ENCODE measurements at regions not wholly inside any gene's neighbourhood (a gene's known extent, or its start where the extent isn't known, plus 50 kb on each side); places are given as distances from the start of the nearest gene placed in this dataset.

DNA sequence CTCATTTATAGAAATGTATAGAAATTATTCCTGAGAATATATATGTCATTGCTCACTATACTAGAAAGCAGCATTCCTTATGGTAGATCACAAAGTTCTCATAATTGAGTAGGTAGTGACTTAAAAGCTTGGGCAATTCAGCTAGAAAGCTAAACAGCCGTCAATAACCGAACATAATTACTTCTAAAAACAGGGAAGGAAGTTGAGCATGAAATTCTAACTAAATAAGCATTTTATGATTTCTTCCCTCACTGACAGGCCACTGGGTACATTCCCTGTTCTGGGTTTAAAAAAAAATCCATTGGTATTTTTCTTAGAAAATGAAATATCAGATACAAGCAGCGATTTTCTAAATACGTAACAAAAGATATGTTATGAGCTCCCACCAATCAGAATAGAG is 91.1 kb upstream of the DAB2 start:
- no peak overlapping the region for H3K4me3 Mint-ChIP-seq
- no peak overlapping the region for H3K27ac Mint-ChIP-seq
- H3K4me1 Mint-ChIP-seq (ENCODE audit: low read depth) = no peaks in the 10 kb centered on the region
- DNase-seq (no peak), ATAC-seq (replicated peaks in 1 of 2) (no peak)
- H3K9me3 Mint-ChIP-seq = no peaks in the 10 kb centered on the region
- no peaks in the 10 kb centered on the region for H3K36me3 Mint-ChIP-seq (ENCODE audit: insufficient read depth in 2 of 2)
- peaks cover 6% of the 10 kb centered on the region for H3K27me3 Mint-ChIP-seq (ENCODE audit: low read depth)

DNA sequence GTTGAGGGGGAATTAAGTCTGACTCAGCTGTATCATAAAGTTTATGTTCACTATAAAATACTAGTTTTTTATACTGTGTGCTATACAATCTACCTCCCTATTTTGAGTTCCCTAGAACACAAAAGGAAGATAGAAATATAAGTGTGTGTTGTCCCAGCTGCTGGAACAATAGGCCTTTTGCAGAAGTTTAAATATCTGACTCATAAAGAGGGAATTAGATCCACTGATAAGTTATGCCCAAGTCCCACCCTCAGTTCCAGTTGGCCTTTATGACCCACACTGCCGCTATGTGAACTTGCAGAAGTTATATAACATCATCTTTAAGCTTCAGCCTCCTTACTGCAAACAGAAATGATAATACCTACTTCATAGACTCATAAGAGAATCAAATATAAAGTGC is 88.5 kb upstream of the DAB2 start:
- no peaks in the 10 kb centered on the region for H3K4me1 Mint-ChIP-seq (ENCODE audit: low read depth)
- no peaks in the 10 kb centered on the region for H3K9me3 Mint-ChIP-seq
- no peak overlapping the region for H3K27ac Mint-ChIP-seq
- no peak overlapping the region for H3K4me3 Mint-ChIP-seq
- ATAC-seq (replicated peaks in 1 of 2) (no peak), DNase-seq (no peak)
- H3K36me3 Mint-ChIP-seq (ENCODE audit: insufficient read depth in 2 of 2) = no peaks in the 10 kb centered on the region
- peaks cover 6% of the 10 kb centered on the region for H3K27me3 Mint-ChIP-seq (ENCODE audit: low read depth)

DNA sequence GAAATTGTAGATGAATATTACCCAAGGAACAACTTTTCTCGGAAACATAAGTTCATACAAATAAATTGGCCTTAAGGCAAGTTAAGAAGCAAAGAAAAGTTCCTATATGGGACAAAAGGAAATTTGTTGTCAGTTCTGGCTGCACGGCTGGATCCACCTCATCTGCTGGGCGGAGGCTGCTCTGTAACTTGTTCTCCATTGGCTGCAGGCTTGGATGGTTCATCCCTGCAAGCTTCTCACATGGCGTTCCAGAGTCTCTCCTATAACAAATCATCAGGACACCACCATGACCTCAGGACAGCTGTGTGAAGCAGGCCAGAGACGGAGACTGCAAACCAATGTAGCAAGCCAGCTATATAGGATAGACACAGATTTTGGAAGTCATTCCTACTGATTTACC is 81.4 kb upstream of the DAB2 start:
- no peaks in the 10 kb centered on the region for H3K4me1 Mint-ChIP-seq (ENCODE audit: low read depth)
- no peaks in the 10 kb centered on the region for H3K36me3 Mint-ChIP-seq (ENCODE audit: insufficient read depth in 2 of 2)
- H3K27me3 Mint-ChIP-seq (ENCODE audit: low read depth) = peaks cover 6% of the 10 kb centered on the region
- DNase-seq (no peak), ATAC-seq (replicated peaks in 1 of 2) (no peak)
- peaks cover 0 to 2% of the 10 kb centered on the region in 2 donors for H3K9me3 Mint-ChIP-seq
- H3K4me3 Mint-ChIP-seq = no peak overlapping the region
- H3K27ac Mint-ChIP-seq = no peak overlapping the region

DNA sequence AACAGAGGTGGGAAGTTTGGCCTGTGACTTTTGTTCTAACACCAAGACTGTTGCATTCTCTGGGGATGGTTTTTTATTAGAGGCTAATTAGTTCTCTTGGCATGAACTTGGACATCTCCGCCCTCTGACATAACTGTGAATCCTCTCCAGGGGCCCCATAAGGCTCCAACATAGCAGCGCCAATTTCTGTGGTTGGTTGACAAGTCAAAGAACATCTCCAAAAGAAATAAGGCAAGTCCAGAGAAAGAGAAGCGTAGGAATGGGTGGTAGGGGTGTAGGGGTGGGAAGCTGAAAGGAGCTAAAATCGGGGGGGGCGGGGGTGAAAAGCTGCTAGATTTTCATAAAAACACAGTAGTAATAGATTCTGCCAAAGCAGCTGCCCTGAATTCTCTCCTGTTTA is 81.0 kb upstream of the DAB2 start:
- no peak for ATAC-seq (replicated peaks in 1 of 2)
- no peak overlapping the region for H3K4me3 Mint-ChIP-seq

DNA sequence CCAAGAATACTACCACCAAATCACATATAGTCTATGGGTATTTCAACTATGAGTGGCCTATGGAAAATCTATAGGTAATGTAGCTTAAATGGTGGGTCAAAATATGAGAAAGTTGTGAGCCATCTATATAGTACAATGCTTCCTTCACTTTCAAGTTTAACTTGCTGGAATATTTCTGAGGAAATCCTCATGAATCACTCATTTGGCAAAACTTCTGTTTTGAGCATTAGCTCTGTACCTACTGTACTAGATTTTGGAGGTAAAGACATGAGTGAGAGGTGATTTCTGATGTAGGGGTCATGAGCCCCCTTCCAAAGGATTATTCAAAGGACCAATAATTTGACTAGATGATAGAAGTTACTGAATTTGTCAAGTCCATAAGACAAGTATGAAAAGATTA is 80.6 kb upstream of the DAB2 start:
- Mint-ChIP-seq H3K4me3 (no peak overlapping the region), H3K9me3 (peaks cover 0 to 2% of the 10 kb centered on the region in 2 donors), H3K27me3 (ENCODE audit: low read depth) (peaks cover 6% of the 10 kb centered on the region), H3K4me1 (ENCODE audit: low read depth) (no peaks in the 10 kb centered on the region), H3K27ac (no peak overlapping the region), H3K36me3 (ENCODE audit: insufficient read depth in 2 of 2) (no peaks in the 10 kb centered on the region)
- ATAC-seq (replicated peaks in 1 of 2) (no peak), DNase-seq (no peak)

More for the DNA sequence above, 81.0 kb upstream of the DAB2 start:
- Mint-ChIP-seq H3K36me3 (ENCODE audit: insufficient read depth in 2 of 2) (no peaks in the 10 kb centered on the region), H3K27me3 (ENCODE audit: low read depth) (peaks cover 6% of the 10 kb centered on the region), H3K4me1 (ENCODE audit: low read depth) (no peaks in the 10 kb centered on the region), H3K9me3 (peaks cover 0 to 2% of the 10 kb centered on the region in 2 donors), H3K27ac (no peak overlapping the region)
- no peak for DNase-seq

DNA sequence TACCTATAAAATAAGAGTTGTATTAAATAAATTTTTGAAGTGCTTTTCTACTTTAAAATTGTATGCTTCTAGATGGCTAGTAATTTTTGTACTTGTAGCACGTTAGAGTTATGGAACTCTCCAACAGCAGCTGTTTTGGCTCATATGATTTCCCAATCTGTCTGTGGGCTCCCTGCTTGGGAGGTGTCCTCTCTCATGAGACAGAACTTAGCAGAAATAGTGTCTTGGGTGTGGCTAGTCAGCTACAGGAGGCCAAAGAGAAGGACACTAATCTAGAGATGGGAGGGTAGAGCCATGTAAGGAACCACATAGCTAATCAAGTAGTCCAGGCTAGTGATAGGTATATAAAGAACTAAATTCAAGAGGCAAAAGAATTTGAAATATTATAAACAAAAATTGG is 78.4 kb upstream of the DAB2 start:
- Mint-ChIP-seq H3K4me3 (no peak overlapping the region), H3K27me3 (ENCODE audit: low read depth) (peaks cover 6% of the 10 kb centered on the region), H3K36me3 (ENCODE audit: insufficient read depth in 2 of 2) (no peaks in the 10 kb centered on the region), H3K4me1 (ENCODE audit: low read depth) (no peaks in the 10 kb centered on the region), H3K27ac (no peak overlapping the region), H3K9me3 (peaks cover 0 to 2% of the 10 kb centered on the region in 2 donors)
- DNase-seq (no peak), ATAC-seq (replicated peaks in 1 of 2) (no peak)

DNA sequence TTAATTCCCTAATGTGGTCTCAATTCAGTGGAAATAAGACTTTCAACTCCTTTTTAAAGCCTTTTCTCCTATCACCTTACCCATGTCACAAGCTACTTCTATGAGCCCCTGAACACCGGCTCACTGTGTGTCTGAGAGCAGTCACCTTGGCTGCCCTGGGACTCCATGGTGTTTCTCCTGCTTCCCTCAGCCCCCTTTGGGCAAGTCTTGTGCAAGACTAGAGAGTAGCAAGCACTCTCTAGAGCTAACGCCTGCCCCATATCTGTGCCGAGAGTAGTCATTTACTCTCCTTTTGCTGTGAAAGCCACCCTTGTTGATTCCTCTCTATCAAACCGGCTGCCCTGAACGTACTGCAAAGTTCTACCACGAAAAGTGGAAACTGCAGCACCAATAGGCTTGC is 77.9 kb upstream of the DAB2 start:
- no peak for ATAC-seq (replicated peaks in 1 of 2)
- H3K27me3 Mint-ChIP-seq (ENCODE audit: low read depth) = peaks cover 6% of the 10 kb centered on the region
- no peak overlapping the region for H3K27ac Mint-ChIP-seq
- no peaks in the 10 kb centered on the region for H3K4me1 Mint-ChIP-seq (ENCODE audit: low read depth)
- no peaks in the 10 kb centered on the region for H3K36me3 Mint-ChIP-seq (ENCODE audit: insufficient read depth in 2 of 2)
- H3K9me3 Mint-ChIP-seq = peaks cover 0 to 2% of the 10 kb centered on the region in 2 donors
- no peak for DNase-seq
- H3K4me3 Mint-ChIP-seq = no peak overlapping the region

DNA sequence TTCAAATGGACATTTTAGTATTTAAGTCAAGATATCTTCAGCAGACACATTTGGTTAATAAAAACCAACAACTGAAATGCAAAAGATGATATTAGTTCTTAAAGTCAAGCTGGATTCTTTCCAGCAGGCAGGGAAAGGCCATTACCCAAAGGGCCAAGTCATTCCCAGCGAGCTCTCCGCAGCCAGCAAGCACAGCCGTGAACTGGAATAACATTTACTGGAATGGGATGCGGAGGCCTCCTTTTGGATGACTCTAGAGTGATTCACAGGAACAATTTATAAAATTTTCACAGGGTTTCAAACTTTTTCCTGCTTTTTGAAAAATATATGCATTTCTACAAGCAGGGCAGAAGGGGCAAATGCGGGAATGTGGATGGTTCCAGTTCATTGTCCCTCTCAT is 76.6 kb upstream of the DAB2 start:
- Mint-ChIP-seq H3K9me3 (peaks cover 0 to 2% of the 10 kb centered on the region in 2 donors), H3K36me3 (ENCODE audit: insufficient read depth in 2 of 2) (no peaks in the 10 kb centered on the region), H3K4me1 (ENCODE audit: low read depth) (no peaks in the 10 kb centered on the region), H3K4me3 (no peak overlapping the region), H3K27ac (no peak overlapping the region), H3K27me3 (ENCODE audit: low read depth) (no peaks in the 10 kb centered on the region)
- no peak for ATAC-seq (replicated peaks in 1 of 2)
- no peak for DNase-seq

DNA sequence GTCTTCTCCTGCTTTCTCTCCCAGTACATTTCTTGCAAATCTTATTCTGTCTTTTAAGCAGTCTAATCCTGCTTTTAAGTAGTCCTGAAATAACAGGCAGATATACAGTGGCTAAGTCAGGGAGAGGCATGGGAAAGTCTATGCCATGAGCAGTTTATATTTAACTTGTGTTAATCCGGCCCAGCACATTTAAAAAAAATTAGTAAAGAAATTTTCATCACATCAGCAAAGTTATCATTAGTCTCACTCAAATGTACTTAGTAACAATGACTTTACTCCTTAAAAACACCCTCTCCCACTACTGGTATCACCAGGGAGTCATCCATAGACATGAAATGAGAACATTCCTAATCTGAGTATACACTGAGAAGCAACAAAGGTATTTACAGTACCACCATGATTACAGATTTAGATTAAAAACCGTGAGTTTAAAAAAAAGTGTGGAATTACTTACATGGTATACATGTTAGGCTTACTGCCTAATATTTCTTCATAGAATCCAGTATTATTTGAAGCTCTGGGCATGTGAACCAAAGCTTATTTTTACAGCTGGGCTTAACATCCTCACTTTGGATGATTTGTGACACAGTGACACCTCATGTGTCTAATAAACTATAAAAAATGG is 75.9 kb upstream of the DAB2 start:
- Mint-ChIP-seq H3K9me3 (peaks cover 0 to 2% of the 10 kb centered on the region in 2 donors), H3K27me3 (ENCODE audit: low read depth) (no peaks in the 10 kb centered on the region), H3K4me3 (no peak overlapping the region), H3K4me1 (ENCODE audit: low read depth) (no peaks in the 10 kb centered on the region), H3K36me3 (ENCODE audit: insufficient read depth in 2 of 2) (no peaks in the 10 kb centered on the region), H3K27ac (no peak overlapping the region)
- DNase-seq (no peak), ATAC-seq (replicated peaks in 1 of 2) (no peak)

DNA sequence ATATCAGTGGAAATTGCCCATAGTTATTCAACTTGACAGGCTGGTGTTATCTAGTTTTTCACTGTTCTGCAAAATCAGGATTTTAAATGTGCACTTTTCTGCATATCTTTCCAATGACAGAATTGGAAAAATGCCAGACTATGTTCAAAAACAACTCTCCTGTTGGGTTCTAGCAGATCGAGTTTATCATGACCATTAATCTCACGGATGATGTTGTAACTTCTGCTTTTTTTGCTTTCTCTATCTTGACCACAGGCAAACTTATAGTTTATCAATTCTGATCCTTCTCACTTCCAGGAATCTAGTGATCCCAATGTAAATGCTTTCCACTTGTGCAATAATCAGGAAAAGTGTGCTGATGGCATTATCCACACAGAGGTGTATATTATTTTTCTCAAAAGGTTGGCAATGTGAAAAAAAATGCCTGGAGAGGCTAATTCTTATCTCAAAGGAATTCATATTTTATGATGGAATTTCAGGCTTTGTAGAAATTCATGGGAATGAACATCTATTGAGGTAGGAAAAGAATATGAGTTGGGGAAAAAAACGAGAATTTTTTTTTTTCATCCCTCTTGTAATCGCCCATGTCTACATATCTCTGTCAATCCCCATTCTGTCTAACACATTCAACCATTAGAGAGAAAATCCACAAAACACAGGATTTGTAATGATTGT is 73.6 kb upstream of the DAB2 start:
- Mint-ChIP-seq H3K27ac (no peak overlapping the region), H3K9me3 (no peaks in the 10 kb centered on the region), H3K36me3 (ENCODE audit: insufficient read depth in 2 of 2) (no peaks in the 10 kb centered on the region), H3K27me3 (ENCODE audit: low read depth) (no peaks in the 10 kb centered on the region), H3K4me1 (ENCODE audit: low read depth) (no peaks in the 10 kb centered on the region), H3K4me3 (no peak overlapping the region)
- DNase-seq = no peak
- no peak for ATAC-seq (replicated peaks in 1 of 2)

DNA sequence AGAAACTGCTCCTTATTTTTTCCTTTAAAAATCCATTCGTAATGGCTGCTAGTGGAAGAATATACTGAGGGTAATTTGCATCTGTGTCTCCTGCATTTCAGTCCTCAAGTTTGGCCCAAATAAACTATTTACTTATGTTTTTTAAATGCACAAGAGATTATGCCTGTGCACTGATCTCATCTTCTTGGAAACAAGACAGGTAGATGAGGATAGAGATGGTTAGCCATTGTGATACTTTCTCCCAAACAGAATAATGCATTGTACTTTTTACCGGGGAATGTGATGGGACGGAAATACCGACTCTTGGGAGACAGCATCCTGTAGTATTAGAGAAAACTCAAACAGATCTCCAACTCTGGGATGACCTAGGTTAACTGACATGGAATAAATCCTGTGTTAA is 72.5 kb upstream of the DAB2 start:
- Mint-ChIP-seq H3K36me3 (ENCODE audit: insufficient read depth in 2 of 2) (no peaks in the 10 kb centered on the region), H3K4me3 (no peak overlapping the region), H3K4me1 (ENCODE audit: low read depth) (no peaks in the 10 kb centered on the region), H3K9me3 (no peaks in the 10 kb centered on the region), H3K27ac (no peak overlapping the region), H3K27me3 (ENCODE audit: low read depth) (no peaks in the 10 kb centered on the region)
- no peak for DNase-seq
- no peak for ATAC-seq (replicated peaks in 1 of 2)

DNA sequence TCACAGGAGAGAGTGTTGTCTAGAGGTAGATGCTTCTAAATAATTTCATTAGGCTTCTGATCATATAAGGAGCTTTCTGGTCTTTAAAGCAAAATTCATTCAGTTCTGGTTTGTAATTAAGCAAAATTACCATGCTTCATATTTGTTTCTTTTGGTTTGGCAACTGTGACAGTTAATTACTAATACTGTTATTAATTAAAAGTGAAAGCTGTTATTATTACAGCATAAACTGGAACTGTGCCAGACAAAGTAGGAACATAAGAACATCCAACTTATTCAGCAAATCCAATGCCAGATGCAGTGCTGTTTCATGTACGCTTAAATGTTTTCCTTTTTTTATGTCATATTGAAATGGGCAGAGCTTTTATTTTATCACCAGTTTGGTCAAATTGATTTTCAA is 70.4 kb upstream of the DAB2 start:
- DNase-seq (no peak), ATAC-seq (replicated peaks in 1 of 2) (no peak)
- Mint-ChIP-seq H3K27me3 (ENCODE audit: low read depth) (peaks cover 4% of the 10 kb centered on the region), H3K27ac (no peak overlapping the region), H3K36me3 (ENCODE audit: insufficient read depth in 2 of 2) (peaks cover 0 to 2% of the 10 kb centered on the region in 2 donors), H3K4me1 (ENCODE audit: low read depth) (no peaks in the 10 kb centered on the region), H3K4me3 (no peak overlapping the region), H3K9me3 (no peaks in the 10 kb centered on the region)

DNA sequence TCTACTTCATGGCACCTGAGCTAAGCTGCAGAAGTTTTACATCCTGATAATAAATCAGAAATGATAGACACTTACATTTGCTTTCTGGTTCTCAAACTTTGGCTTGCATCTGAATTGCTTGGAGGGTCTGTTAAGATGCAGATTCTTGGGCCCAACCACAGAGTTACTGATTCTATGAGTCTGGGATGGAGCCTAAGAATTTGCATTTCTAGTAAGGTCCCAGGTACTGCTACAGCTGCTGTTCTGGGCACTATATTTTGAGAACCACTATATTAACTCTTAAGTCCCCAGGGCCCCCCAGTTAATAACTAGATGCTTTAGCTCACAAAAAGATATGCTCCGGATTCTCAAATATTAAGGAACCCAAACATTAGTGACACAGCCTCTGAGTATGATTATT is 69.8 kb upstream of the DAB2 start:
- no peak for ATAC-seq (replicated peaks in 1 of 2)
- Mint-ChIP-seq H3K36me3 (ENCODE audit: insufficient read depth in 2 of 2) (peaks cover 2 to 3% of the 10 kb centered on the region in 2 donors), H3K27ac (no peak overlapping the region)

DNA sequence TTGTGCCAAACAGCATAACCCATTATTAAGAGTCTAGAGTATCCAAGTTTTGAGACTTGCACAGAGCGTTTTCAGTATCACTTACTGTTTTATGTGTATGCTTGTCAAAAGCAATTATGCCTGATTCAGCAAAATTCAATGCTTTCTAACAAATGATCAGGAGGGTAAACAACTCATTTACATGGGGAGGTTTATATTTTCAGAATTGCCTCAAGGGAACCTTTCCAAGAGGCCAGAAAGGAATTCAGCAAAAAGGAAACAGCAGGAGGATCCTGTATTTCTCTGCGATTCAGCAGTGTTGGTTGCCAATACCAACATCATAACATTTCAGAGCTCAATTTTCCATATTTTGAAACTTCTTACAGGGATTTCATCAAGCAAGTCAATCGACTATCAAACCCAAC is 69.3 kb upstream of the DAB2 start:
- Mint-ChIP-seq H3K4me1 (ENCODE audit: low read depth) (no peaks in the 10 kb centered on the region), H3K36me3 (ENCODE audit: insufficient read depth in 2 of 2) (peaks cover 2 to 3% of the 10 kb centered on the region in 2 donors), H3K27me3 (ENCODE audit: low read depth) (peaks cover 4% of the 10 kb centered on the region), H3K9me3 (peaks cover 0 to 3% of the 10 kb centered on the region in 2 donors), H3K27ac (no peak overlapping the region), H3K4me3 (no peak overlapping the region)
- ATAC-seq (replicated peaks in 1 of 2) = no peak
- DNase-seq = no peak

More for the DNA sequence above, 69.8 kb upstream of the DAB2 start:
- H3K4me3 Mint-ChIP-seq = no peak overlapping the region
- H3K27me3 Mint-ChIP-seq (ENCODE audit: low read depth) = peaks cover 4% of the 10 kb centered on the region
- DNase-seq = no peak
- H3K9me3 Mint-ChIP-seq = peaks cover 0 to 3% of the 10 kb centered on the region in 2 donors
- H3K4me1 Mint-ChIP-seq (ENCODE audit: low read depth) = no peaks in the 10 kb centered on the region

Data from activated T-cell treated with anti-CD3 and anti-CD28 coated beads, Interleukin-2, amount 50 U/mL, for 72 hours (primary cell).